KMS-11 (cell line): ENCODE measurements at regions not wholly inside any gene's neighbourhood (a gene's known extent, or its start where the extent isn't known, plus 50 kb on each side); places are given as distances from the start of the nearest gene placed in this dataset.

ENCODE experiments used
- H2AFZ ChIP-seq: fragments of 200-600 bp; sonication (generic); 2 replicates; pipeline ENCODE4 v1.6.1; 2016; ENCODE audit warnings: antibody characterized with exemption, mixed run types, low read depth
- H3K27ac ChIP-seq: fragments of 200-600 bp; sonication (generic); 2 replicates; pipeline ENCODE4 v1.6.1; 2016; ENCODE audit warnings: mild to moderate bottlenecking, mixed run types
- H3K27me3 ChIP-seq: fragments of 200-600 bp; sonication (generic); 2 replicates; pipeline ENCODE4 v1.6.1; 2017; ENCODE audit warnings: mild to moderate bottlenecking, low read depth, mixed run types, moderate library complexity; ENCODE audit not compliant: insufficient read depth
- H3K36me3 ChIP-seq: fragments of 200-600 bp; sonication (generic); 2 replicates; pipeline ENCODE4 v1.6.1; 2017; ENCODE audit warnings: mild to moderate bottlenecking, mixed run types; ENCODE audit not compliant: insufficient read depth
- H3K4me1 ChIP-seq: fragments of 200-600 bp; sonication (generic); 2 replicates; pipeline ENCODE4 v1.6.1; 2016; ENCODE audit warnings: mild to moderate bottlenecking, low read depth, mixed run types; ENCODE audit not compliant: poor library complexity, severe bottlenecking
- H3K4me2 ChIP-seq: fragments of 200-600 bp; sonication (generic); 2 replicates; pipeline ENCODE4 v1.7.0; 2016; ENCODE audit warnings: mild to moderate bottlenecking, mixed run types
- H3K4me3 ChIP-seq: fragments of 200-600 bp; sonication (generic); IDR thresholded peaks from 2 replicates; pipeline ENCODE4 v1.6.1; 2017; ENCODE audit warnings: low read depth, low read length, mixed read lengths; ENCODE audit not compliant: insufficient read depth
- H3K79me2 ChIP-seq: fragments of 200-600 bp; sonication (generic); 2 replicates; pipeline ENCODE4 v1.6.1; 2016; ENCODE audit warnings: low read depth, mixed run types; ENCODE audit not compliant: insufficient read depth
- H3K9ac ChIP-seq: fragments of 200-600 bp; sonication (generic); 2 replicates; pipeline ENCODE4 v1.6.1; 2016; ENCODE audit warnings: mild to moderate bottlenecking, mixed run types
- H4K20me1 ChIP-seq: fragments of 200-600 bp; sonication (generic); 2 replicates; pipeline ENCODE4 v1.6.1; 2016; ENCODE audit warnings: mild to moderate bottlenecking, mixed run types; ENCODE audit not compliant: insufficient read depth
- TF ChIP-seq, protein P1 (sequence below): fragments of 200-600 bp; sonication (generic); conservative IDR thresholded peaks from 2 replicates; pipeline ENCODE4 v1.6.1; 2017; ENCODE audit warnings: low read depth, mild to moderate bottlenecking, antibody characterized with exemption, low read length, moderate library complexity, mixed read lengths

DNA sequence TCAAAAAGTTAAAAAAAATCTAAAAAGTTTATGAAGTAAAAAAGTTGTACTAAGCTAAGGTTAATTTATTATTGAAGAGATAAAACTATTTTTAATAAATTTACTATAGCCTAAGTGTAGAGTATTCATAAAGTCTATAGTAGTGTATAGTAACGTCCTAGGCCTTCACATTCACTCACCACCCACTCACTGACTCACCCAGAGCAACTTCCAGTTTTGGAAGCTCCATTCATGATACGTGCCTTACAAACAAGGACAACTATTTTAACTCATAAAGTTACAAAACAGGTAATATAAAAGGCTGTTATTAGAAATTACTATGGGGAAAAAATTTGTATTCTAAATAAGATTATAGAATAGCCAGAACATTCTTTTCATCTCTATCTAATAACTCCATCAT is 158.9 kb upstream of the FN1 start:
- no peak overlapping the region for H2AFZ ChIP-seq
- no peaks in the 10 kb centered on the region for H3K27me3 ChIP-seq
- TF ChIP-seq, protein P1, sequence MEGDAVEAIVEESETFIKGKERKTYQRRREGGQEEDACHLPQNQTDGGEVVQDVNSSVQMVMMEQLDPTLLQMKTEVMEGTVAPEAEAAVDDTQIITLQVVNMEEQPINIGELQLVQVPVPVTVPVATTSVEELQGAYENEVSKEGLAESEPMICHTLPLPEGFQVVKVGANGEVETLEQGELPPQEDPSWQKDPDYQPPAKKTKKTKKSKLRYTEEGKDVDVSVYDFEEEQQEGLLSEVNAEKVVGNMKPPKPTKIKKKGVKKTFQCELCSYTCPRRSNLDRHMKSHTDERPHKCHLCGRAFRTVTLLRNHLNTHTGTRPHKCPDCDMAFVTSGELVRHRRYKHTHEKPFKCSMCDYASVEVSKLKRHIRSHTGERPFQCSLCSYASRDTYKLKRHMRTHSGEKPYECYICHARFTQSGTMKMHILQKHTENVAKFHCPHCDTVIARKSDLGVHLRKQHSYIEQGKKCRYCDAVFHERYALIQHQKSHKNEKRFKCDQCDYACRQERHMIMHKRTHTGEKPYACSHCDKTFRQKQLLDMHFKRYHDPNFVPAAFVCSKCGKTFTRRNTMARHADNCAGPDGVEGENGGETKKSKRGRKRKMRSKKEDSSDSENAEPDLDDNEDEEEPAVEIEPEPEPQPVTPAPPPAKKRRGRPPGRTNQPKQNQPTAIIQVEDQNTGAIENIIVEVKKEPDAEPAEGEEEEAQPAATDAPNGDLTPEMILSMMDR = no peak
- no peaks in the 10 kb centered on the region for H3K36me3 ChIP-seq
- no peaks in the 10 kb centered on the region for H3K79me2 ChIP-seq
- no peaks in the 10 kb centered on the region for H3K4me1 ChIP-seq
- no peak overlapping the region for H3K9ac ChIP-seq
- no peak overlapping the region for H3K27ac ChIP-seq
- H4K20me1 ChIP-seq = no peaks in the 10 kb centered on the region
- H3K4me2 ChIP-seq = no peak overlapping the region
- no peak overlapping the region for H3K4me3 ChIP-seq

DNA sequence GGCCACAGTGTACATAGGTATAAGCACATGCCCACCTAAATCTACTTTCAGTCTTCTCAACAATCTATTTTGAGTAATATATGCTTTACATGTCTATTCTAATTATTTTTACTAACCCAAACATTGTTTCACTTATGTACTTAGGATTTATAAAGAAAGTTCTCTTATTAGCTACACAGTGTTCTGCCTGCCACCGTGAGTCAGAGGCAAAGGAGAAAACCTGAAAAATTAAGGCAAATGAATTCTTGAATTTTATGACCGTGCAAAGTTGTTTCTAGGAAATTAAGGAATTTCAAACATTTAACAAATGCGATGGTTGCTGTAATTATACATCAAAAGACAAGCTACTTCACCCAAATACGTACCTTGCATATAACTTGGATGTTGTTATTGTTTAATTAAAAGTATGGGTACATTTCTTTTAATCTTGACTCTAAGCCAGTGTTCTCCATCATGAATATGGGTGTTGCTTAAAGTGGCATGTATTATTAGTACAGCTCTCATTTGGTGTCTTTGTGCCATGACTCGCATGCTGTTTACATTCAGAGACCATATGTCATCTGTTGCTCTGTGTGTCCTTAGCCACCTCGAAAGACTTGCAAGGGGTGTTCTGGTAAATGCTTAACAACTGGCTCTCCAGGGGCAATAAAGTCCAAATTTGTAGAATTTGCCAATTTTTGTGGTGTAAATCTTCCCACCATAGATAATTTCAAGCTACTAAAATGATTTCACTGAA is 154.3 kb upstream of the FN1 start:
- H3K79me2 ChIP-seq = no peaks in the 10 kb centered on the region
- H3K4me2 ChIP-seq = no peak overlapping the region
- no peaks in the 10 kb centered on the region for H3K27me3 ChIP-seq
- TF ChIP-seq, protein P1 = no peak
- no peak overlapping the region for H3K4me3 ChIP-seq
- no peak overlapping the region for H3K27ac ChIP-seq
- no peak overlapping the region for H3K9ac ChIP-seq
- no peaks in the 10 kb centered on the region for H3K4me1 ChIP-seq
- no peaks in the 10 kb centered on the region for H4K20me1 ChIP-seq
- no peaks in the 10 kb centered on the region for H3K36me3 ChIP-seq
- no peak overlapping the region for H2AFZ ChIP-seq

DNA sequence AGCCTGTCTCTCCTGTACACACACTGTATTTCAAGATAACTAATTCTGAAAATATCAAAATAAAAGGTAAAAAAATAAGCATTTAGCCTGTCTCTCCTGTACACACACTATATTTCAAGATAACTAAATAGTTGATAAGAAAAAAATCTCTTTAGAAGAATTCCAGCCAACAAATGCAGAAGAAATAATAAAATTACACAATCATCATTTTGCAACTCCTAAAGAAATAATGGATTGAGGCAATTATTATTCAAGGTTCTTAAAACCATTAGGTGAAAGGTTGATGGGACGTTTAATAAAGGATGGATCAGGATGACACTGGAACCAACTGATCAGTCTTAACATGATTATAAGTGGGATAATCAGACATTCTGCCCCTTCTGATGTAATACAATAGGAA is 148.0 kb upstream of the FN1 start:
- Histone ChIP-seq H3K79me2 (no peaks in the 10 kb centered on the region), H3K27me3 (no peaks in the 10 kb centered on the region)
- TF ChIP-seq, protein P1 = no peak

DNA sequence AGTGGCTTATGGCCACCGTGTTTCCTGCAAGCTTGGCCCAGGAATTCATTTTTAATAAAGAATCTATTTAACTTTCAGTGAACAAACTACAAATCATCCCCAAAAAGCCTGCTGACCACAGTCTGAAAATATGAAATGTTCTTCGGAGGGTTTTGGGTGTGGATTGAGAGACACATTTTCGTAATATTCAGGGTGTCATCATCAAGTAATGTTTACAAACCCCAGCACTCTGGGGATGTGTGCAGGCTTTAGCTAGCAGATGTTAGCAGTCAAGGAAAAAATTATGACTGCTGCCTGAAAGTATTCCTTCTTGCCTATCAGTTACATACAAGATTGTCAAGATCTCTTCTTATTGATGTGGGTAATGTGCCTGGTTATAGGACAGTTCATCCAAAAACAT is 143.9 kb upstream of the FN1 start:
- Histone ChIP-seq H3K4me3 (no peak overlapping the region), H3K4me1 (peaks cover 10% of the 10 kb centered on the region), H3K27ac (no peak overlapping the region), H3K79me2 (no peaks in the 10 kb centered on the region), H3K36me3 (no peaks in the 10 kb centered on the region), H4K20me1 (no peaks in the 10 kb centered on the region), H3K4me2 (no peak overlapping the region), H2AFZ (no peak overlapping the region), H3K9ac (no peak overlapping the region), H3K27me3 (no peaks in the 10 kb centered on the region)
- TF ChIP-seq, protein P1 = no peak

More for the DNA sequence above, 148.0 kb upstream of the FN1 start:
- Histone ChIP-seq H4K20me1 (no peaks in the 10 kb centered on the region), H3K4me1 (peaks cover 13% of the 10 kb centered on the region), H3K36me3 (no peaks in the 10 kb centered on the region), H3K9ac (no peak overlapping the region), H3K27ac (no peak overlapping the region), H2AFZ (no peak overlapping the region), H3K4me2 (no peak overlapping the region), H3K4me3 (no peak overlapping the region)
